HEK293 (cell line): ENCODE measurements at regions not wholly inside any gene's neighbourhood (a gene's known extent, or its start where the extent isn't known, plus 50 kb on each side); places are given as distances from the start of the nearest gene placed in this dataset.

Experiments used
- CTCF ChIA-PET: fragments of 350-600 bp; formaldehyde crosslinking; extraction: SDS; loops from one replicate; lab custom pipeline; 2021; ENCODE audit warnings: antibody characterized with exemption; lab: Yijun Ruan, JAX
- POLR2A ChIA-PET: fragments of 300-600 bp; formaldehyde crosslinking; extraction: SDS; loops from one replicate; lab custom pipeline; 2020; ENCODE audit warnings: antibody characterized with exemption, inconsistent platforms; lab: Yijun Ruan, JAX
- H3K27ac ChIP-seq: fragments of 200-500 bp; sonication (Bioruptor generic); 2 replicates; pipeline ENCODE4 v1.5.1; 2014; ENCODE audit warnings: low read depth, low read length, control low read depth, inconsistent platforms; ENCODE audit errors: extremely low read depth
- H3K36me3 ChIP-seq, 2 experiments: fragments of 200-500 bp in 1 of 2; sonication (Bioruptor generic) in 1 of 2; 1 replicate in 1 of 2; 2 replicates in 1 of 2; pipeline ENCODE4 v1.5.1; 2014 to 2017; ENCODE audit warnings: inconsistent platforms in 2 of 2, low read length in 2 of 2; ENCODE audit not compliant: control insufficient read depth in 2 of 2, insufficient read depth in 1 of 2
- H3K4me1 ChIP-seq: fragments of 200-500 bp; sonication (Bioruptor generic); 2 replicates; pipeline ENCODE4 v1.5.1; 2014; ENCODE audit warnings: mild to moderate bottlenecking, low read length, inconsistent platforms; ENCODE audit not compliant: control insufficient read depth, insufficient read depth
- H3K4me3 ChIP-seq: 2 replicates; pipeline ENCODE4 v1.5.1; 2011; ENCODE audit warnings: low read depth, mild to moderate bottlenecking, control low read depth, low read length, moderate library complexity
- H3K9me3 ChIP-seq: fragments of 200-500 bp; sonication (Bioruptor generic); 2 replicates; pipeline ENCODE4 v1.5.1; 2014; ENCODE audit warnings: low read depth, low read length, inconsistent platforms; ENCODE audit not compliant: control insufficient read depth, insufficient read depth
- HOXA7 ChIP-seq: sonication (generic); formaldehyde crosslinking; IDR thresholded peaks from 2 replicates; pipeline ENCODE4 v1.8.1; 2022; ENCODE audit warnings: missing genetic modification reagents, borderline replicate concordance
- KLF10 ChIP-seq: fragments of 450-650 bp; IDR thresholded peaks from 2 replicates; pipeline ENCODE4 v1.5.1; 2018; ENCODE audit warnings: missing biosample characterization, mild to moderate bottlenecking, missing genetic modification characterization
- MYNN ChIP-seq: fragments of 450-650 bp; formaldehyde crosslinking; IDR thresholded peaks from 2 replicates; pipeline ENCODE4 v1.5.1; 2016; ENCODE audit warnings: missing biosample characterization, missing genetic modification characterization, borderline replicate concordance
- TCF7L2 ChIP-seq: IDR thresholded peaks from 2 replicates; pipeline ENCODE4 v1.6.1; 2011; ENCODE audit warnings: low read depth, mild to moderate bottlenecking, inconsistent platforms, low read length, moderate library complexity, borderline replicate concordance
- WT1 ChIP-seq: fragments of 450-650 bp; formaldehyde crosslinking; IDR thresholded peaks from 2 replicates; pipeline ENCODE4 v1.5.1; 2016; ENCODE audit warnings: missing biosample characterization, missing genetic modification characterization
- ZBTB7A ChIP-seq: fragments of 450-650 bp; formaldehyde crosslinking; IDR thresholded peaks from 2 replicates; pipeline ENCODE4 v1.5.1; 2016; ENCODE audit warnings: low read depth, missing biosample characterization, missing genetic modification characterization
- ZFP69B ChIP-seq: fragments of 450-650 bp; formaldehyde crosslinking; IDR thresholded peaks from 2 replicates; pipeline ENCODE4 v1.5.1; 2016; ENCODE audit warnings: missing biosample characterization, missing genetic modification characterization
- ZIC2 ChIP-seq: fragments of 450-650 bp; formaldehyde crosslinking; IDR thresholded peaks from 2 replicates; pipeline ENCODE4 v1.5.1; 2016; ENCODE audit warnings: missing biosample characterization, missing genetic modification characterization
- ZNF10 ChIP-seq: fragments of 450-650 bp; formaldehyde crosslinking; IDR thresholded peaks from 2 replicates; pipeline ENCODE4 v1.5.1; 2017; ENCODE audit warnings: missing biosample characterization, missing genetic modification characterization
- ZNF114 ChIP-seq: fragments of 450-650 bp; formaldehyde crosslinking; IDR thresholded peaks from 2 replicates; pipeline ENCODE4 v1.5.0; 2017; ENCODE audit warnings: missing biosample characterization, missing genetic modification characterization
- ZNF19 ChIP-seq: fragments of 450-650 bp; formaldehyde crosslinking; IDR thresholded peaks from 2 replicates; pipeline ENCODE4; 2016; ENCODE audit warnings: missing biosample characterization, missing genetic modification characterization, low read depth
- ZNF292 ChIP-seq: fragments of 450-650 bp; formaldehyde crosslinking; IDR thresholded peaks from 2 replicates; pipeline ENCODE4 v1.5.1; 2016; ENCODE audit warnings: low read depth, missing biosample characterization, missing genetic modification characterization, borderline replicate concordance
- ZNF311 ChIP-seq: fragments of 450-650 bp; formaldehyde crosslinking; IDR thresholded peaks from 2 replicates; pipeline ENCODE4 v1.5.1; 2017; ENCODE audit warnings: missing biosample characterization, missing genetic modification characterization, borderline replicate concordance
- ZNF37A ChIP-seq: fragments of 450-650 bp; IDR thresholded peaks from 2 replicates; pipeline ENCODE4 v1.5.1; 2018; ENCODE audit warnings: missing biosample characterization, missing genetic modification characterization
- ZNF449 ChIP-seq: fragments of 450-650 bp; formaldehyde crosslinking; IDR thresholded peaks from 2 replicates; pipeline ENCODE4 v1.5.1; 2017; ENCODE audit warnings: missing biosample characterization, mild to moderate bottlenecking, missing genetic modification characterization, moderate library complexity
- ZNF558 ChIP-seq: fragments of 450-650 bp; formaldehyde crosslinking; IDR thresholded peaks from 2 replicates; pipeline ENCODE4 v1.5.1; 2016; ENCODE audit warnings: missing biosample characterization, missing genetic modification characterization
- ZNF585B ChIP-seq: fragments of 450-650 bp; formaldehyde crosslinking; IDR thresholded peaks from 2 replicates; pipeline ENCODE4 v1.5.1; 2016; ENCODE audit warnings: missing biosample characterization, missing genetic modification characterization
- ZNF600 ChIP-seq: fragments of 450-650 bp; formaldehyde crosslinking; IDR thresholded peaks from 2 replicates; pipeline ENCODE4 v1.5.1; 2016; ENCODE audit warnings: missing biosample characterization, missing genetic modification characterization
- ZNF626 ChIP-seq: fragments of 450-650 bp; sonication (Bioruptor Pico); formaldehyde crosslinking; IDR thresholded peaks from 2 replicates; pipeline ENCODE4 v1.5.1; 2018; ENCODE audit warnings: missing biosample characterization, missing genetic modification characterization, inconsistent platforms
- ZNF707 ChIP-seq: fragments of 450-650 bp; formaldehyde crosslinking; IDR thresholded peaks from 2 replicates; pipeline ENCODE4 v1.5.1; 2016; ENCODE audit warnings: missing biosample characterization, missing genetic modification characterization
- ZNF791 ChIP-seq: fragments of 450-650 bp; formaldehyde crosslinking; IDR thresholded peaks from 2 replicates; pipeline ENCODE4 v1.5.1; 2016; ENCODE audit warnings: missing biosample characterization, missing genetic modification characterization
- ZNF792 ChIP-seq: fragments of 450-650 bp; formaldehyde crosslinking; IDR thresholded peaks from 2 replicates; pipeline ENCODE4 v1.5.1; 2016; ENCODE audit warnings: missing biosample characterization, missing genetic modification characterization
- TF ChIP-seq, protein P1 (sequence below): fragments of 450-650 bp; formaldehyde crosslinking; IDR thresholded peaks from 2 replicates; pipeline ENCODE4; 2016; ENCODE audit warnings: missing biosample characterization, missing genetic modification characterization

- no peak overlapping the region for H3K4me3 ChIP-seq
- H3K9me3 ChIP-seq = no peaks in the 10 kb centered on the region
- POLR2A ChIA-PET = no interaction called here
- no peaks in the 10 kb centered on the region for H3K4me1 ChIP-seq
- TF ChIP-seq ZNF114 (tag by site-specific recombination) (no peak), ZNF37A (no peak), KLF10 (no peak), ZNF792 (no peak), ZIC2 (tag by site-specific recombination) (no peak)
- TF ChIP-seq, protein P1, sequence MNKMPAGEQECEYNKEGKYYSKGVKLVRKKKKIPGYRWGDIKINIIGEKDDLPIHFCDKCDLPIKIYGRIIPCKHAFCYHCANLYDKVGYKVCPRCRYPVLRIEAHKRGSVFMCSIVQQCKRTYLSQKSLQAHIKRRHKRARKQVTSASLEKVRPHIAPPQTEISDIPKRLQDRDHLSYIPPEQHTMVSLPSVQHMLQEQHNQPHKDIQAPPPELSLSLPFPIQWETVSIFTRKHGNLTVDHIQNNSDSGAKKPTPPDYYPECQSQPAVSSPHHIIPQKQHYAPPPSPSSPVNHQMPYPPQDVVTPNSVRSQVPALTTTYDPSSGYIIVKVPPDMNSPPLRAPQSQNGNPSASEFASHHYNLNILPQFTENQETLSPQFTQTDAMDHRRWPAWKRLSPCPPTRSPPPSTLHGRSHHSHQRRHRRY (tag by site-specific recombination) = no peak
- TF ChIP-seq, all 188 proteins: peak for 0
- CTCF ChIA-PET = interaction anchor here (0.8 to 2.5 kb wide), 5 partner anchors 10 to 15 kb away, joined by 3 to 11 read pairs (median 4); no protein-coding TSS in a partner anchor
- Histone ChIP-seq H3K36me3 (no peaks in the 10 kb centered on the region), H3K27ac (no peak overlapping the region)
These were observed 430.1 kb upstream of the CHST9 start for GRCh38 chr18:27614951-27615844.

DNA sequence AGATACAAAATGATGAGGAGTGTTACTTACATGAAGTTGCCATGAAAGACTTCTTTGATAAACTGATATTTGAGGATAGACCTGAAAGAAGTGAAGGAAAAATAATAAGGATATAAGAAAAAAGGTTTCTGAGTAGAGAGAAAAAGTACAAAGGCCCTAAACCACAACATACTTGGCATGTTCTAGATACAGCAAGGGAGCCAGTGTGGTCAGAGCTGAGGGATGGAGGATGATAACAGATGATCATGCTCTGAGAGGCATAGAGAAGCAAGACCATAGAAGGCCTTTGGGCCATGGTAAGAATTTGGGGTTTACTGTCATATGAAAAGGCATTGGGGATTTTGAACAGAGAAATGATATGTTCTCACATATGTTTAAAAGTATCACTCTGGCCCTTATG is 424.1 kb upstream of the CHST9 start:
- Histone ChIP-seq H3K9me3 (no peaks in the 10 kb centered on the region), H3K36me3 (no peaks in the 10 kb centered on the region), H3K27ac (no peak overlapping the region), H3K4me1 (no peaks in the 10 kb centered on the region), H3K4me3 (no peak overlapping the region)
- POLR2A ChIA-PET = no interaction called here
- no peak for TF ChIP-seq ZNF791
- no peak for TF ChIP-seq ZNF311
- no peak for TF ChIP-seq HOXA7
- TF ChIP-seq ZNF600 (tag by site-specific recombination) = no peak
- TF ChIP-seq TCF7L2 = no peak
- TF ChIP-seq ZFP69B (tag by site-specific recombination) = no peak
- TF ChIP-seq ZNF10 (tag by site-specific recombination) = no peak
- TF ChIP-seq ZNF292 = no peak
- no peak for TF ChIP-seq ZNF558
- TF ChIP-seq ZNF626 (tag by site-specific recombination) = no peak
- no peak for TF ChIP-seq ZNF707 (tag by site-specific recombination)
- no peak for TF ChIP-seq MYNN
- no peak for TF ChIP-seq ZNF19 (tag by site-specific recombination)
- CTCF ChIA-PET = interaction anchor here (0.6 to 3.7 kb wide), 18 partner anchors 9 to 1093 kb away, joined by 3 to 18 read pairs (median 3); no protein-coding TSS in a partner anchor

DNA sequence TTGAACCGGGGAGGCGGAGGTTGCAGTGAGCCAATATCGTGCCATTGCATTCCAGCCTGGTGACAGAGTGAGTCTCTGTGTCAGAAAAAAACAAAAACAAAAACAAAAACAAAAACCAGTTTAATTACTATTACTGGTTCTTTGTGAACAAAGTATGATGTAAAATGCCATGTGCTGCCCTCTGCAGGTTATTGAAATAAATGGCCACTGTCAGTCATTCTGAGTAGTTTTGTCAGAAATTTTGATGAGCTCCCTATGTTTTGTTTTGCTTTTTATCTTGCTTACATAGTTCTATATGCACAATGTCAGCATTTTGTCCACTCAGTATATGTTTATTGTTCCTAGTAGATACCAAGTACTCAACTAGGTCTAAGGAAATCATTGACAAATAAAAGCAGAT is 423.6 kb upstream of the CHST9 start:
- Histone ChIP-seq H3K9me3 (no peaks in the 10 kb centered on the region), H3K4me1 (no peaks in the 10 kb centered on the region), H3K4me3 (no peak overlapping the region), H3K36me3 (no peaks in the 10 kb centered on the region), H3K27ac (no peak overlapping the region)
- CTCF ChIA-PET = interaction anchor here (0.6 to 3.7 kb wide), 18 partner anchors 9 to 1093 kb away, joined by 3 to 18 read pairs (median 3); no protein-coding TSS in a partner anchor
- TF ChIP-seq ZBTB7A (tag by site-specific recombination) = no peak
- no peak for TF ChIP-seq ZNF585B
- no peak for TF ChIP-seq WT1 (tag by site-specific recombination)
- TF ChIP-seq ZNF449 = no peak
- TF ChIP-seq, protein P1 (tag by site-specific recombination) = no peak
- no peak for TF ChIP-seq TCF7L2
- POLR2A ChIA-PET = no interaction called here
